ENCODE measurements at regions not wholly inside any gene's neighbourhood (a gene's known extent, or its start where the extent isn't known, plus 50 kb on each side); places are given as distances from the start of the nearest gene placed in this dataset.

DNA sequence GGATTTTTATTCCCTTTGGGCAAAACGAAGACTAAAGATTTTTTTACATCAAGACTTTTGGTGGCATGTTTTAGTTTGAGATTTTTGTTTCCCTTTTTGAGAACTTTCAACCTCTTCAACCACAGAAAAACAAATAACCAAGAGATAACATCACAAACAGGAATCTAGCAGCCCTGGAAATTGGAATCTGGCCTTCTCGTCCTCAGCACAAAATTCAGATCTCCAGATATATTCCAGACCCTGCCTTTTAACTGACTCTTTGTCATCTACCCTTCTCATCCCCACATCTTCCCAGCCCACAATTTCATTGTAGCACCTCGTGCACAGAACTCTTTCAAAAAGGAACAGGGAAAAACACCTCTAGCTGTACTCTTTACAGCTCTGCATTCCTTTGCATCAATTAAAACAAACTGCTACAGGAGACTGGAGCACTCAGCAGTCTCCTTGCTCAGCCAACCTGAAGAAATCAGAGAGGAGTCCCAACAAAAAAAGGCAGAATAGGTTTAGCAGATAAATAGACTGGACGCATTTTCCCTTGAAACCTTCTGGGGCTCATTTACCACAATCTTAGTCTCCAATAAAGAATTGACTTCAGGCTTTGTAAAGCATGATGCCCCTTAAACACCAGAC lies 251.0 kb downstream of the TTLL7 start:
- 93% methylated on average over 4 of the region's 4 CpGs for WGBS
- Histone ChIP-seq H3K36me3 (ENCODE audit: control insufficient read depth in 2 of 2, insufficient read depth in 2 of 2, low read length in 1 of 2) (no peaks in the 10 kb centered on the region), H3K4me1 (ENCODE audit: control insufficient read depth in 2 of 2, insufficient read depth in 2 of 2, low read length in 2 of 2) (peaks cover 0 to 3% of the 10 kb centered on the region in 2 donors), H3K27ac (ENCODE audit: low read depth in 1 of 2, low read length in 1 of 2) (no peak overlapping the region), H3K27me3 (ENCODE audit: control insufficient read depth in 2 of 2, insufficient read depth in 1 of 2, low read length in 1 of 2) (no peaks in the 10 kb centered on the region), H3K9me3 (ENCODE audit: control insufficient read depth in 2 of 2, insufficient read depth in 1 of 2, low read length in 1 of 2) (no peaks in the 10 kb centered on the region), H3K4me3 (ENCODE audit: low read length in 2 of 2) (no peak overlapping the region)
- no peak for DNase-seq (ENCODE audit: low read depth in 6 of 9, low spot score in 9 of 9)

DNA sequence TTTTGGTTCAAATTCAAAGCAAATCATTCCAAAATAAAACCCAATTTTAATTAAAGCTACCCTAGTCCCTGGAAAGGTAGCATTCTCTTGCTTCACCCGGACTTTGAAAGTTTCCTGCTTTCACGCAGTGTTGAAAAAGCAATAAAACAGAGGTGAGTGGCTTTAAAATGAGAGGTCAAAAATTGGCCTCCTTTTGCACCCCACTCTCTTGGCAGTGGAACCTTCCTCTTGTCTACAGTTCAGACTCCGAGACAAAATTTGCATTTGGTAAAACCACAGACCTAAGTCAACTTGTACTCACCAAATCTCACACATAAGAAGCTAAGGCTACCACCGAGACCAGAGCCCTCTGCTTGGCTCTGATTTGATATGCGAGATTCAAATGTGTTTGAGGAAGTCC lies 252.7 kb downstream of the TTLL7 start:
- Histone ChIP-seq H3K4me1 (ENCODE audit: control insufficient read depth in 2 of 2, insufficient read depth in 2 of 2, low read length in 2 of 2) (peaks cover 0 to 3% of the 10 kb centered on the region in 2 donors), H3K27ac (ENCODE audit: low read depth in 1 of 2, low read length in 1 of 2) (no peak overlapping the region), H3K4me3 (ENCODE audit: low read length in 2 of 2) (no peak overlapping the region), H3K36me3 (ENCODE audit: control insufficient read depth in 2 of 2, insufficient read depth in 2 of 2, low read length in 1 of 2) (no peaks in the 10 kb centered on the region), H3K27me3 (ENCODE audit: control insufficient read depth in 2 of 2, insufficient read depth in 1 of 2, low read length in 1 of 2) (no peaks in the 10 kb centered on the region), H3K9me3 (ENCODE audit: control insufficient read depth in 2 of 2, insufficient read depth in 1 of 2, low read length in 1 of 2) (no peaks in the 10 kb centered on the region)
- 95% methylated on average over 5 of the region's 5 CpGs for WGBS
- DNase-seq (ENCODE audit: low read depth in 6 of 9, low spot score in 9 of 9), result no peak

DNA sequence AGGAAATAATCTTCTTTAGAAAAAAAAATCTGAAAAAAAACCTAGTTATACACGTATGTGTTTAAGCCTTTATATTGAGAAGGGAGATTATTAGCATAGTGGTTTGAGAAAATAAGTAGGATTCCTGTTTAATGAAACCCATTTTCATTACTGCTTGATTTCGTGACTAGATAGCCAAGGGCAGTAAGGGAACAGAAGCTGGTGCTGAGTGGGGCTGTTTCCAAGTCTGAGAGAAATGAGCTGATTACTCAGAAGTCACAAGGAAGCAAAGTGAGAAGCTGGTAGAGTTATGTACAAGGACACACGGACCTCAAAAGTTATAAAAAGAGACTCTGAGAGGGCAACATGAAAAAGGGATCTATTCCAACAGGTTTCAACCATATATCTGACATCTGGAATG lies 256.5 kb downstream of the TTLL7 start:
- Histone ChIP-seq H3K36me3 (ENCODE audit: control insufficient read depth in 2 of 2, insufficient read depth in 2 of 2, low read length in 1 of 2) (no peaks in the 10 kb centered on the region), H3K27ac (ENCODE audit: low read depth in 1 of 2, low read length in 1 of 2) (no peak overlapping the region), H3K4me1 (ENCODE audit: control insufficient read depth in 2 of 2, insufficient read depth in 2 of 2, low read length in 2 of 2) (peaks cover 0 to 3% of the 10 kb centered on the region in 2 donors), H3K27me3 (ENCODE audit: control insufficient read depth in 2 of 2, insufficient read depth in 1 of 2, low read length in 1 of 2) (no peaks in the 10 kb centered on the region), H3K9me3 (ENCODE audit: control insufficient read depth in 2 of 2, insufficient read depth in 1 of 2, low read length in 1 of 2) (no peaks in the 10 kb centered on the region), H3K4me3 (ENCODE audit: low read length in 2 of 2) (no peak overlapping the region)
- no peak for DNase-seq (ENCODE audit: low read depth in 6 of 9, low spot score in 9 of 9)
- WGBS, result 78% methylated on average over 3 of the region's 3 CpGs

DNA sequence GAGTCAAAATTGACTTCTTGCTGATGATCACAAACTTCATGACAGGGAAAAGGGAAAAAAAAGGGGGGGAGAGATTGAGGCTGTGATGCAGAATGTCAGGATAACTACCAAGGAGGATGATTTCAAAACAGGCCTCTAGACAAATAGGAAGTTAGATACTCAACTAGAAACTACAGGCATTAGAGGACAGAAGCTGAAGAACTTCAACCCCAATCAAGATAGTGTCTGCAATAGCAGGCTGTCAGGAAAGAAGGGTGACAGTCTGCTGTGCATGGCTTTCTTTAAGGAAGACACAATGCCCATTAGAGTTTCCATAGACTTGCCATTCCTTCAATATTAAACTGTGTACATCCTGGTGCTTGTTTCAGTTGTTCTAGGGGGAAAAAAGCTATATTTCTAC lies 257.2 kb downstream of the TTLL7 start:
- H3K4me3 ChIP-seq (ENCODE audit: low read length in 2 of 2), result no peak overlapping the region
- no peaks in the 10 kb centered on the region for H3K9me3 ChIP-seq (ENCODE audit: control insufficient read depth in 2 of 2, insufficient read depth in 1 of 2, low read length in 1 of 2)
- H3K4me1 ChIP-seq (ENCODE audit: control insufficient read depth in 2 of 2, insufficient read depth in 2 of 2, low read length in 2 of 2), result peaks cover 0 to 3% of the 10 kb centered on the region in 2 donors
- DNase-seq (ENCODE audit: low read depth in 6 of 9, low spot score in 9 of 9), result no peak
- no peaks in the 10 kb centered on the region for H3K27me3 ChIP-seq (ENCODE audit: control insufficient read depth in 2 of 2, insufficient read depth in 1 of 2, low read length in 1 of 2)
- H3K27ac ChIP-seq (ENCODE audit: low read depth in 1 of 2, low read length in 1 of 2), result no peak overlapping the region
- no peaks in the 10 kb centered on the region for H3K36me3 ChIP-seq (ENCODE audit: control insufficient read depth in 2 of 2, insufficient read depth in 2 of 2, low read length in 1 of 2)

DNA sequence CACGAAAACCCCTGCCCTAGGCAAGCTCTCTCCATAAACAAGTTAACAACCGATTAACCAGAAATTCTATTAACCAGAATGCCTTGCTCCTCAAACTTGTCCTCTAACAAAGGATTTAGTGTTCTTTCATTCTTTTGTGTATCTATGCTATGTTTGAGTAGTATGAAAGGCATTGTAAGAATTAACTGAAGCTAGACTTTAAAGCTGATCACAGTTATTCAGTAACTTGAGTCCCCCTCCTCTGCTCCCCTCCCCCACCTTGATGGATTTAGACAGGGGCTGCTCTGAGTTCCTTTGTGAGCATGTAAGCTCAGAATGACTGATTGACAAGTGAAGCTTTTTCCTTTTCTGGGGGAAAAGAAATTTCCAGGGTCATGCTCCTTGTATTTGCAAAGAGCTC lies 257.6 kb downstream of the TTLL7 start:
- Histone ChIP-seq H3K9me3 (ENCODE audit: control insufficient read depth in 2 of 2, insufficient read depth in 1 of 2, low read length in 1 of 2) (no peaks in the 10 kb centered on the region), H3K4me1 (ENCODE audit: control insufficient read depth in 2 of 2, insufficient read depth in 2 of 2, low read length in 2 of 2) (peaks cover 1 to 3% of the 10 kb centered on the region in 2 donors), H3K36me3 (ENCODE audit: control insufficient read depth in 2 of 2, insufficient read depth in 2 of 2, low read length in 1 of 2) (no peaks in the 10 kb centered on the region), H3K27ac (ENCODE audit: low read depth in 1 of 2, low read length in 1 of 2) (no peak overlapping the region), H3K4me3 (ENCODE audit: low read length in 2 of 2) (no peak overlapping the region), H3K27me3 (ENCODE audit: control insufficient read depth in 2 of 2, insufficient read depth in 1 of 2, low read length in 1 of 2) (no peaks in the 10 kb centered on the region)
- DNase-seq (ENCODE audit: low read depth in 6 of 9, low spot score in 9 of 9), result no peak
- 98% methylated on average over 2 of the region's 2 CpGs for WGBS

DNA sequence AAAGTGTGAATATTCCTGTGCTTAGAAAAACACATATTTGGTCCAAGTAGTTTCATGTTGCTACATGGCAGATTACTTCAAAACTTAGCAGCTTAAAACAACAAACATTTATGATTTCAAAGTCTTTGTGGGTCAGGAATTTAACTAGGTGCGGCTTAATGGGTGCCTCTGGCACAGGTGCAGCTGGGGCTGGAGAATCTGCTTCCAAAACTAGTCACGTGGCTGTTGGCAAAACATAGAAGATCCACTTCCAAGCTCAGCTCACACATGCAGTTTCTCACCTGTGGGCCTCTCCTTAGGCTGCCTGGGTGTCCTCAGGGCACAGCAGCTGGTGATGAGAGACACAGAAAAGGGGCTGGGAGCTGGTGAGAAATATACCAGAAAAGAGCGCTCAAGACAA lies 263.4 kb downstream of the TTLL7 start:
- peak in 8 of 9 donors; percentile 8 to 76 (median 33) for DNase-seq (ENCODE audit: low read depth in 6 of 9, low spot score in 9 of 9)
- H3K27me3 ChIP-seq (ENCODE audit: control insufficient read depth in 2 of 2, insufficient read depth in 1 of 2, low read length in 1 of 2), result no peaks in the 10 kb centered on the region
- no peaks in the 10 kb centered on the region for H3K36me3 ChIP-seq (ENCODE audit: control insufficient read depth in 2 of 2, insufficient read depth in 2 of 2, low read length in 1 of 2)
- peaks cover 8 to 9% of the 10 kb centered on the region in 2 donors for H3K4me1 ChIP-seq (ENCODE audit: control insufficient read depth in 2 of 2, insufficient read depth in 2 of 2, low read length in 2 of 2)
- H3K4me3 ChIP-seq (ENCODE audit: low read length in 2 of 2), result no peak overlapping the region
- WGBS, result 46% methylated on average over 3 of the region's 3 CpGs
- H3K27ac ChIP-seq (ENCODE audit: low read depth in 1 of 2, low read length in 1 of 2), result peak overlapping the region in 1 of 2 donors; percentile 33
- no peaks in the 10 kb centered on the region for H3K9me3 ChIP-seq (ENCODE audit: control insufficient read depth in 2 of 2, insufficient read depth in 1 of 2, low read length in 1 of 2)

DNA sequence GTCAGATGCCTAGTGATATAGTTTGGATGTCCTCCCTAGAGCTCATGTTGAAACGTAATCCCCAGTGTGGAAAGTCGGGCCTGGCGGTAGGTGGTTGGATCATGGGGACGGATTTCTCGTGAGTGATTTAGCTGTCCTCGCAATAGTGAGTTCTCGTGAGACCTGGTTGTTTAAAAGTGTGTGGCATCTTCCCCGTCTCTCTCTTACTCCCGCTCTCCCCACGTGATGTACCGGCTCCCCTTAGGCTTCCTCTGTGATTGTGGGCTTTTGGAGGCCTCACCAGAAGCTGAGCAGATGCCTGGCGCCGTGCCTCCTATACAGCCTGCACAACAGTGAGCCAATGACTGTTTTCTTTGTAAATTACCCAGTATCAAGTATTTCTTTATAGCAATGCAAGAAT lies 264.5 kb downstream of the TTLL7 start:
- no peaks in the 10 kb centered on the region for H3K27me3 ChIP-seq (ENCODE audit: control insufficient read depth in 2 of 2, insufficient read depth in 1 of 2, low read length in 1 of 2)
- peaks cover 8 to 9% of the 10 kb centered on the region in 2 donors for H3K4me1 ChIP-seq (ENCODE audit: control insufficient read depth in 2 of 2, insufficient read depth in 2 of 2, low read length in 2 of 2)
- H3K9me3 ChIP-seq (ENCODE audit: control insufficient read depth in 2 of 2, insufficient read depth in 1 of 2, low read length in 1 of 2), result no peaks in the 10 kb centered on the region
- H3K4me3 ChIP-seq (ENCODE audit: low read length in 2 of 2), result no peak overlapping the region
- no peak for DNase-seq (ENCODE audit: low read depth in 6 of 9, low spot score in 9 of 9)
- WGBS, result 98% methylated on average over 13 of the region's 13 CpGs
- no peaks in the 10 kb centered on the region for H3K36me3 ChIP-seq (ENCODE audit: control insufficient read depth in 2 of 2, insufficient read depth in 2 of 2, low read length in 1 of 2)
- no peak overlapping the region for H3K27ac ChIP-seq (ENCODE audit: low read depth in 1 of 2, low read length in 1 of 2)

DNA sequence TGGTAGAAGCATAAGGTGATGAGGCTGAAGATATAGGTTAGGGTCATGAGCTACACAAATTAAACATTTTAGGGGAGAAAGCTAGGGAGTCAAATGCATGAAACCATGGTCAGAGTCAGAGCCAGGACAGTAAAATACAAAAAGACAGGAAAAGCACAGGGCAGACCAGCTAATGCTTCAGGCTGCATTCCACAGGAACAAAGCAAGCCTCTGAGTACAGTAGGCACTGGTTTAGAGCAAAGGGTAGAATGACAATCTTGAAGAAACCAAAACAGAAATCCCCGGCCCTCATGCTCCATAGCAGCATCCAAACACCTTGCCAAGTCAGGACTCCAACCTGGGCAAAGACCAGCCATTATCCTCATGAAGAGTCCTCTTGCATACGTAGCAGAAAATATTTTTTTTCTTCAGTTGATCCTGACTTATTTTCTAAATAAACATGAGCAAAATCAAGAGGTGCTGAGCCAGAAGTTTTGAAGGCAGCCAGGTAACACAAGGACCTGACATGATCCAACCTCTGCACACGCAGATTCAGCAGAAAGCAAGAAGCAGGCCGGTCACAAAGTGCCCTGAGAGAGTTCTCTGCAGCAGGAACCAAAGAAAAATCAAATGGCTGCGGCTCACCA lies 273.1 kb downstream of the TTLL7 start:
- H3K36me3 ChIP-seq (ENCODE audit: control insufficient read depth in 2 of 2, insufficient read depth in 2 of 2, low read length in 1 of 2), result no peaks in the 10 kb centered on the region
- H3K27me3 ChIP-seq (ENCODE audit: control insufficient read depth in 2 of 2, insufficient read depth in 1 of 2, low read length in 1 of 2), result no peaks in the 10 kb centered on the region
- no peak overlapping the region for H3K27ac ChIP-seq (ENCODE audit: low read depth in 1 of 2, low read length in 1 of 2)
- H3K9me3 ChIP-seq (ENCODE audit: control insufficient read depth in 2 of 2, insufficient read depth in 1 of 2, low read length in 1 of 2), result no peaks in the 10 kb centered on the region
- peaks cover 0 to 4% of the 10 kb centered on the region in 2 donors for H3K4me1 ChIP-seq (ENCODE audit: control insufficient read depth in 2 of 2, insufficient read depth in 2 of 2, low read length in 2 of 2)
- no peak overlapping the region for H3K4me3 ChIP-seq (ENCODE audit: low read length in 2 of 2)
- WGBS, result 96% methylated on average over 5 of the region's 5 CpGs
- DNase-seq (ENCODE audit: low read depth in 6 of 9, low spot score in 9 of 9), result no peak

DNA sequence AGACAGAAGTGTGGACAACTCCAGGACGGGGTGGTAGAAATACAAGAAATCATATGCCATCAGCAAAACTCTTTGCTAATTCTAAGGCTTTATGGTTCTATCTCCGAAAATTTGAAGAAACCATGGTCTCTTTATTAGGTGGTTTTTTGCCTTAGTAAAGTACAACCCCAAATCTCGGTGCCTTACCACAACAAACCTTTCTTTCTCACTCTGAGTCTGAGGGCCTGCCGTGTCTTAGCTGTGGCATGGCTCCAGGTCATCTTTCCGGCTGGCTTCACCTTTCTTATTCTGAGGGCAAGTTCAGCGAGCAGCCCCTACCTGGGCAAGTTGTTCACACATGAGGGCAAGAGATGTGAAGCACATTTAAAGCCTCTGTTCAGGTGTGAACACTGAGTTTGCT lies 280.6 kb downstream of the TTLL7 start:
- Histone ChIP-seq H3K4me1 (ENCODE audit: control insufficient read depth in 2 of 2, insufficient read depth in 2 of 2, low read length in 2 of 2) (peaks cover 4 to 22% of the 10 kb centered on the region in 2 donors), H3K27me3 (ENCODE audit: control insufficient read depth in 2 of 2, insufficient read depth in 1 of 2, low read length in 1 of 2) (no peaks in the 10 kb centered on the region), H3K27ac (ENCODE audit: low read depth in 1 of 2, low read length in 1 of 2) (no peak overlapping the region), H3K4me3 (ENCODE audit: low read length in 2 of 2) (no peak overlapping the region), H3K36me3 (ENCODE audit: control insufficient read depth in 2 of 2, insufficient read depth in 2 of 2, low read length in 1 of 2) (no peaks in the 10 kb centered on the region), H3K9me3 (ENCODE audit: control insufficient read depth in 2 of 2, insufficient read depth in 1 of 2, low read length in 1 of 2) (no peaks in the 10 kb centered on the region)
- DNase-seq (ENCODE audit: low read depth in 6 of 9, low spot score in 9 of 9), result no peak
- WGBS, result 88% methylated on average over 6 of the region's 6 CpGs
